SK-N-MC (cell line): ENCODE measurements at regions not wholly inside any gene's neighbourhood (a gene's known extent, or its start where the extent isn't known, plus 50 kb on each side); places are given as distances from the start of the nearest gene placed in this dataset.

ENCODE experiments used
- DNase-seq: peaks from one replicate; pipeline ENCODE4 v3.0.0-alpha.2; 2011; ENCODE audit warnings: low read depth, low spot score
- H3K27ac ChIP-seq: fragments of 200-600 bp; sonication (generic); 2 replicates; pipeline ENCODE4 v1.5.1; 2016; ENCODE audit warnings: mixed run types
- H3K36me3 ChIP-seq: fragments of 200-600 bp; sonication (generic); 2 replicates; pipeline ENCODE4 v1.6.1; 2017; ENCODE audit warnings: antibody characterized with exemption, low read length, mixed read lengths; ENCODE audit not compliant: insufficient read depth
- H3K4me3 ChIP-seq: fragments of 200-600 bp; sonication (generic); 2 replicates; pipeline ENCODE4 v1.5.1; 2016
- H3K9ac ChIP-seq: fragments of 200-600 bp; sonication (generic); 2 replicates; pipeline ENCODE4 v1.8.0; 2017; ENCODE audit warnings: mixed run types, mixed read lengths; ENCODE audit not compliant: insufficient read length
- H3K9me3 ChIP-seq: fragments of 200-600 bp; sonication (generic); 2 replicates; pipeline ENCODE4 v1.6.1; 2017; ENCODE audit warnings: low read depth, mild to moderate bottlenecking, antibody characterized with exemption, low read length, moderate library complexity, mixed read lengths
- EZH2 ChIP-seq: fragments of 200-600 bp; sonication (generic); IDR thresholded peaks from one replicate; pipeline ENCODE4 v1.6.1; 2017; ENCODE audit warnings: antibody characterized with exemption
- FOXP2 ChIP-seq: optimal IDR thresholded peaks from 2 replicates; pipeline ENCODE3; 2011; ENCODE audit warnings: mild to moderate bottlenecking, moderate library complexity; ENCODE audit not compliant: insufficient read depth; ENCODE audit errors: extremely low read length, control extremely low read depth
- POLR2AphosphoS5 ChIP-seq: IDR thresholded peaks from 2 replicates; pipeline ENCODE4 v1.6.1; 2012; ENCODE audit warnings: mild to moderate bottlenecking, low read depth, low read length, borderline replicate concordance

- Histone ChIP-seq H3K27ac (no peak overlapping the region), H3K4me3 (no peak overlapping the region), H3K9me3 (no peaks in the 10 kb centered on the region), H3K36me3 (no peaks in the 10 kb centered on the region), H3K9ac (no peak overlapping the region)
- no peak for TF ChIP-seq FOXP2
- no peak for TF ChIP-seq EZH2
- no peak for TF ChIP-seq POLR2AphosphoS5
- DNase-seq, result no peak
These were observed 1102.1 kb upstream of the LCORL start for GRCh38 chr4:19123681-19124080.

DNA sequence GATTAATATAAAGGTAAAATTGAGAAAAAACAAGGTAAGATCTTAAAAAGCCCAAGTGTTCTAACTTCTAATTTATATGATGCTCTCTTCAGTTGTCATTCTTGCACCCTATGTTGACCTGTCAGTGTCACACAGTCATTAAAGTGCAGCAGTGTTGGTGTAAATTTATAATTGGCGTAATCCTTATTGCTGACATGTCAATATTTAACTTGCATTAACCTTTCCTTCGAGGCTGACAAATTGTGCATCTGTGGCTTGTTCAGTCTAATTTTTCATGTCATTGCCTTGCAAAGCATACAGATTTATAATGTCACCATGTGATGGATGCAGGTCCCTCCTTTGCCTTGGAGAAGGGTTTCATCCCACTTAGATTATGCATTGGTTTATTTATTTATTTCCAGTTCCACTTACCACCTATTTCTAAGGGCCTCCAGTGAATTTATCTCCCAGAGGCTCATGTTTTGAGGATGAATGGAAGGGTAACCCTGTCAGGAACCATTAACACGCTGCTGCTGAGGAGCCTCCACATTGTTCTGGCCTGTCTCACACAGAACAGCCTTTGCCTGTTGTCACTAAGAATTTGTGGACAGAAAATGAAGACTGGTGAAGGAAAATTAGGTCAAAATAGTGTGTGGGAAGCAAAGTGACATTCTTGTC, 1098.5 kb upstream of the LCORL start:
- no peaks in the 10 kb centered on the region for H3K9me3 ChIP-seq
- no peak overlapping the region for H3K27ac ChIP-seq
- H3K9ac ChIP-seq, result no peak overlapping the region
- H3K36me3 ChIP-seq, result no peaks in the 10 kb centered on the region
- no peak overlapping the region for H3K4me3 ChIP-seq
- no peak for TF ChIP-seq EZH2
- TF ChIP-seq POLR2AphosphoS5, result no peak
- no peak for TF ChIP-seq FOXP2
- DNase-seq, result no peak

- Histone ChIP-seq H3K36me3 (no peaks in the 10 kb centered on the region), H3K4me3 (no peak overlapping the region), H3K9me3 (no peaks in the 10 kb centered on the region), H3K27ac (no peak overlapping the region), H3K9ac (no peak overlapping the region)
- no peak for TF ChIP-seq EZH2
- TF ChIP-seq POLR2AphosphoS5, result no peak
- no peak for TF ChIP-seq FOXP2
- no peak for DNase-seq
These were observed 1095.5 kb upstream of the LCORL start for GRCh38 chr4:19117022-19117421.

GRCh38 chr4:19104176-19104575, 1082.6 kb upstream of the LCORL start:
- TF ChIP-seq POLR2AphosphoS5, result no peak
- no peak for TF ChIP-seq EZH2
- no peak for TF ChIP-seq FOXP2
- no peak overlapping the region for H3K4me3 ChIP-seq
- H3K9ac ChIP-seq, result no peak overlapping the region
- no peak overlapping the region for H3K27ac ChIP-seq
- no peak for DNase-seq
- H3K9me3 ChIP-seq, result no peaks in the 10 kb centered on the region
- no peaks in the 10 kb centered on the region for H3K36me3 ChIP-seq

- TF ChIP-seq EZH2 (no peak), FOXP2 (no peak), POLR2AphosphoS5 (no peak)
These were observed 1074.0 kb upstream of the LCORL start for GRCh38 chr4:19095491-19096046.

DNA sequence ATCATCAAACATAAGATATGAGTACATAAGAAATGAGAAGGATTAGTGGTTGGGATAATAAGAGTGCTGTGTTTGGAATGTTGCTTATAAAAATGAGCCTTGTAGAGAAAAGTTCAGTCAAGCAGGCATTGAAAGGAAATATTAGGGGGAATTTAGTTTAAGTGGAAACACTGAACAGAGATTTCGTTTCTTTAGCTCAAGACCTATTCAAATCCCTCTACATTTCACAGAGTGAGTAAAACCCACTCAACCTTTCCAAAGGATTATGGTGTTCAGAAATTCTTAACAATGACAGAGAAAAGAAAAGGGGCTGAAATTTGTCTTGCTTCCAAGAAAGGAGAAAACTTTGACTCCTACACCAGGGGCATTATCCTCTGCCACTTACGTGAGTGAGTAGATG, 1072.4 kb upstream of the LCORL start:
- no peak for TF ChIP-seq FOXP2
- Histone ChIP-seq H3K9me3 (no peaks in the 10 kb centered on the region), H3K27ac (no peak overlapping the region), H3K9ac (no peak overlapping the region), H3K36me3 (no peaks in the 10 kb centered on the region), H3K4me3 (no peak overlapping the region)
- no peak for DNase-seq

More at GRCh38 chr4:19095491-19096046, 1074.0 kb upstream of the LCORL start:
- Histone ChIP-seq H3K9me3 (no peaks in the 10 kb centered on the region), H3K27ac (no peak overlapping the region), H3K4me3 (no peak overlapping the region), H3K36me3 (no peaks in the 10 kb centered on the region), H3K9ac (no peak overlapping the region)
- DNase-seq, result no peak

DNA sequence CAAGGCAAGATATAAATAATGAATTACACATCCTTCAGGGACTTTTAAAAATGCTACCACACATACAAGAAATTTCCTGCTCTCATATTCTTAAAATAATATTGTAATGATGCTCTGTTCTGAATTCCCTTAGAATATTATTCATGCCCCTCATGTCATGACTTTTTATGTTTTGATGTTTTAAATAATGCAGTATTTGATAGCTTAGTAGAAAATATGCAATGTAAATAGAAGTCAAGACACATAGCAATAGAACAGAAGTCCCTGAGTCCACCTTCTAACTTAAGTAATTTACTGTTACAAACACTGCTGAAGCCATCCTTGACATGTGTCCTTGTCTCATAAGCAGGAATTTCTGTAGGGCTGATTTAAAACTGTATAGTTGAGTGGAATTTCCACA, 1071.2 kb upstream of the LCORL start:
- DNase-seq, result no peak
- H3K9me3 ChIP-seq, result no peaks in the 10 kb centered on the region
- no peak overlapping the region for H3K9ac ChIP-seq
- TF ChIP-seq POLR2AphosphoS5 (no peak), EZH2 (no peak), FOXP2 (no peak)
- H3K4me3 ChIP-seq, result no peak overlapping the region
- H3K36me3 ChIP-seq, result no peaks in the 10 kb centered on the region
- no peak overlapping the region for H3K27ac ChIP-seq

- Histone ChIP-seq H3K9me3 (no peaks in the 10 kb centered on the region), H3K9ac (no peak overlapping the region), H3K36me3 (no peaks in the 10 kb centered on the region), H3K27ac (no peak overlapping the region), H3K4me3 (no peak overlapping the region)
- no peak for DNase-seq
- no peak for TF ChIP-seq EZH2
- no peak for TF ChIP-seq FOXP2
- no peak for TF ChIP-seq POLR2AphosphoS5
These were observed 1052.5 kb upstream of the LCORL start for GRCh38 chr4:19074036-19074435.

DNA sequence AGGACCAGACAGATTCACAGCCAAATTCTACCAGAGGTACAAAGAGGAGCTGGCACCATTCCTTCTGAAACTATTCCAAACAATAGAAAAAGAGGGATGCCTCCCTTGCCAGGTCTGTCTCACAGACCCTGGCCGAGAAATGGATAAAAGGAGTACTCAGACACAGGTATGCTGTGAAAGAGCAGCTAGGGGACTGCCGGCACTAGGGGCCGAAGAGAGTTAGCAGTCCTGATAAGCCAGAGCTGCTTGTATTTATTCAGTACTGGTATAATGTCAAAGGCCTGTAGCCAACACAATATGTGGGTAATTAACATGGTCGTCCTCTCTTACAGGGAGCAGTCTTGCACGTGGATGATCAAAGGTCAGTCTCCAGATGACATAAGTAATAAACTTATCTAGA, 1042.1 kb upstream of the LCORL start:
- DNase-seq, result no peak
- H3K9ac ChIP-seq, result no peak overlapping the region
- TF ChIP-seq FOXP2 (no peak), EZH2 (no peak), POLR2AphosphoS5 (no peak)
- H3K9me3 ChIP-seq, result no peaks in the 10 kb centered on the region
- no peak overlapping the region for H3K27ac ChIP-seq
- no peaks in the 10 kb centered on the region for H3K36me3 ChIP-seq
- no peak overlapping the region for H3K4me3 ChIP-seq
